ENCODE measurements at regions not wholly inside any gene's neighbourhood (a gene's known extent, or its start where the extent isn't known, plus 50 kb on each side); places are given as distances from the start of the nearest gene placed in this dataset.

- TF ChIP-seq CTCF (IDR thresholded peaks at IDR 0.05; ENCODE audit: low read length) (no peak), EZH2 (optimal IDR thresholded peaks at IDR 0.05; ENCODE audit: low read depth, low read length) (no peak), EZH2phosphoT487 (IDR thresholded peaks at IDR 0.05; ENCODE audit: low read length) (no peak)
Measured at GRCh38 chr5:39569857-39570256, 145.1 kb upstream of the DAB2 start.

Measured in MM.1S (cell line).